ENCODE measurements at regions not wholly inside any gene's neighbourhood (a gene's known extent, or its start where the extent isn't known, plus 50 kb on each side); places are given as distances from the start of the nearest gene placed in this dataset.

DNA sequence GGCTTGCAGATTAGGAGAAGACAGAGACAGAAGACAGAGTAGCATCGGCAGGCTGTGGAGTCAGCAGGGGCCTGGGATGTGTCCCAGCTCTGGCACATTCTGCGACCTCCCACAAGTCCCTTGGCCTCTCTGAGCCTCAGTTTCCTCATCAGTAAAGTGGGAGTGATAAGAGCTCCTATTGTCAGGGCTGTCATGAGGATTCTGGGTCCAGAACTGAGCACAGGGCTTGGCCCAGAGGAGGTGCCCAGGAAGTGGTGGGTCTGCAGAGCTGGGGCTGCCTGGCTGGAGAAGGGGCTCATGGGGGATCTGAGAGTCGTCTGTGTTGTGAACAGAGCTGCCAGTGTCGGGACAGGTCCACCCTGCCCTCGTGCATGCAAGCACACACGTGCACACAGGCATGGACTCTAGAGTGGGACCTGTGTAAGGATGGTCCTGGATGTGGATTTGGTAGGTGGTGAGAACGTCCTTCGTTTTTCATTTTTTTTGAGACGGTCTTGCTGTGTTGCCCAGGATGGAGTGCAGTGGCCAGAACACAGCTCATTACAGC, 262.9 kb downstream of the PTPRU start:
- H3K9me3 ChIP-seq, result peaks cover 0 to 29% (median 7%) of the 10 kb centered on the region in 11 donors
- H3K4me3 ChIP-seq, result no peak overlapping the region
- peaks cover 0 to 49% (median 38%) of the 10 kb centered on the region in 7 donors for H3K27me3 ChIP-seq
- H3K4me1 ChIP-seq, result peaks cover 0 to 6% (median 0%) of the 10 kb centered on the region in 9 donors
- WGBS, 2 donors, result 71 to 82% methylated on average over 9 of the region's 9 CpGs
- H3K27ac ChIP-seq, result no peak overlapping the region
- DNase-seq (no peak), ATAC-seq (no peak)
- no peaks in the 10 kb centered on the region for H3K36me3 ChIP-seq
- intact Hi-C loops (cut with DNase I), result no loop called here
- TF ChIP-seq, protein P1, sequence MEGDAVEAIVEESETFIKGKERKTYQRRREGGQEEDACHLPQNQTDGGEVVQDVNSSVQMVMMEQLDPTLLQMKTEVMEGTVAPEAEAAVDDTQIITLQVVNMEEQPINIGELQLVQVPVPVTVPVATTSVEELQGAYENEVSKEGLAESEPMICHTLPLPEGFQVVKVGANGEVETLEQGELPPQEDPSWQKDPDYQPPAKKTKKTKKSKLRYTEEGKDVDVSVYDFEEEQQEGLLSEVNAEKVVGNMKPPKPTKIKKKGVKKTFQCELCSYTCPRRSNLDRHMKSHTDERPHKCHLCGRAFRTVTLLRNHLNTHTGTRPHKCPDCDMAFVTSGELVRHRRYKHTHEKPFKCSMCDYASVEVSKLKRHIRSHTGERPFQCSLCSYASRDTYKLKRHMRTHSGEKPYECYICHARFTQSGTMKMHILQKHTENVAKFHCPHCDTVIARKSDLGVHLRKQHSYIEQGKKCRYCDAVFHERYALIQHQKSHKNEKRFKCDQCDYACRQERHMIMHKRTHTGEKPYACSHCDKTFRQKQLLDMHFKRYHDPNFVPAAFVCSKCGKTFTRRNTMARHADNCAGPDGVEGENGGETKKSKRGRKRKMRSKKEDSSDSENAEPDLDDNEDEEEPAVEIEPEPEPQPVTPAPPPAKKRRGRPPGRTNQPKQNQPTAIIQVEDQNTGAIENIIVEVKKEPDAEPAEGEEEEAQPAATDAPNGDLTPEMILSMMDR (IDR thresholded peaks at IDR 0.05), result no peak

DNA sequence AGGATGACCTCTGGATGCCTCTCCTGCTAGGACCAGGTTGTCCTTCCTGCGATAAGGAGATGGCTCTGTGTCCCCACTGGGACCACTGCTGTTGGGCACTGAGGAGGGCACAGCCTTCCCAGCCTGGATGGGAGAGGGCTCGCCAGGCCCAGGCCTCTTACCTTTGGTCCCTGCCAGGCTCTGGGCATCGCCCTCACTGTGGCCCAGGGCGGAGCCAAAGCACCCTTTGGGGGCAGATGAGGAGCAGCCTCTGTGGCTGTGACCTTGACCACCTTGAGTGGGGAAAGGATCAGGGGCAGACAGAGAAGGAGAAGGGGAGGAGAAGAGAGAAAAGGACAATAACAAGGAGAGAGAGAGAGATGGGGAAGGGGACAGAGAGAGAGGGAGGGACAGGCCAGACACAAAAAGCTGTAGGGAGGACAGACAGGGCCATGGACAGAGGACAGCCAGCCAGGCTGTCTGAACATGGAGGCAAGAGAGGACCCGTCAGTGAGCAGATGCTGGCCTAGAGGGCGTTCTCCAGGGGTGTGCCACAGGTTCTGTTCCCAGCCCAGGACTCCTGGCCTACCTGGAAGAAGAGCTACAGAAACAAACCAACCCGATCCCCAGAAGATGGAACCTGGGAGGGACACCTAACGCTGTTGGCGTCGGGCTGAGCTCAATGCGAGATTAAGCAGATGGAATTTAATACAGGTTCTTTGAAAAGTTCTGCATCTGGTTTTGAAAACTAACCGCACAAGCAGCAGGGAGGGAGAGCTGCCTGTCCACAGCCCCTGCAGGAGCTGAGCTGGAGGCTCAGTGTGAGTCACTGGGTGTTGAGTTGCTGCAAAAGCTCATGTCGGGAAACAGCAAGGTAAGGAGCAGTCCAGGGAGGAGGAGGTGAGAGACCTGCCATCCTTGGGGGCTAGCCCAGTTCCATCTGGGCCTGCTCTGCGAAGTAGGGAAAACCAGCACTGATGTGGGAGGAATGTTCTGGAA, 262.1 kb downstream of the PTPRU start:
- intact Hi-C loops (cut with DNase I), result no loop called here

DNA sequence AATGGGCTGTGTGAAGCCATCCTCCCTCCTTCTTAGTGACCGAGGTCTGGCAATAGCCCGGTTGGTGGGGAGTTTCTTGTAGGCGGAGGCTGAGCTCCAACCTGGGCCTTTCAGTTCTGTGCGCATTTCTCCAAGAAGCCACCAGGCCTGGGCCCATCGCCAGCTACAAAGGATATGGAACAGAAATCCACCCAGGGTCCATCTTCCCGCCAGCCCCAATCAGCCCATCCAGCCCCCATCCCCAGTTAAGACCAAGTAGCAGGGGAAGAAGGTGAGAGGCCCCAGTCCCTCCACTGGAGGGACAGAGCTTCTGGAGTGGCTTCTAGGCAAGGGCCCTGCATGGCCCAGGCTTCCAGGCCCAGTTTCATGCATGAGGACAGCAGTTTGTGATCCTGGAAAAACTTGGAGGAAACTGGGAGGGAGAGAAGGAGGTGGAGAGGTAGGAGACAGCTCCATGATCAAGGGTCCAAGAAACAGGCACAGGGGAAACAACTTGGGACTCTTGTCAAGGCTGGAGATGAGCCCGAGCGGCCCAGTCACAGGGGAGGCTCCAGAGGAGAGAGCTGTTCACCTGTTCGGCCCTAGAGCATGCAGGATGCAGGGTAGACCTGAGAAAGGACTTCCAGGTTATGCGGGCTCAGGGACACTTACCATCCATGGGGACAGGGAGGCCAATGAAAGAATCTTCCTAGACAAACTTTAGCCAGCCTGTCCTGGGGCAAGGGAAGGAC, 261.2 kb downstream of the PTPRU start:
- peaks cover 0 to 31% (median 7%) of the 10 kb centered on the region in 11 donors for H3K9me3 ChIP-seq
- intact Hi-C loops (cut with DNase I), result no loop called here
- no peak overlapping the region for H3K4me3 ChIP-seq
- TF ChIP-seq, protein P1 (IDR thresholded peaks at IDR 0.05), result no peak
- peaks cover 0 to 49% (median 37%) of the 10 kb centered on the region in 7 donors for H3K27me3 ChIP-seq
- DNase-seq, result no peak
- no peaks in the 10 kb centered on the region for H3K4me1 ChIP-seq
- H3K27ac ChIP-seq, result no peak overlapping the region
- H3K36me3 ChIP-seq, result no peaks in the 10 kb centered on the region
- WGBS, 2 donors, result 86 to 87% methylated on average over 10 of the region's 10 CpGs
- ATAC-seq, result no peak

More for the DNA sequence above, 262.1 kb downstream of the PTPRU start:
- Histone ChIP-seq H3K9me3 (peaks cover 0 to 31% (median 7%) of the 10 kb centered on the region in 11 donors), H3K36me3 (no peaks in the 10 kb centered on the region), H3K4me3 (no peak overlapping the region), H3K27ac (no peak overlapping the region), H3K4me1 (no peaks in the 10 kb centered on the region), H3K27me3 (peaks cover 0 to 49% (median 37%) of the 10 kb centered on the region in 7 donors)
- TF ChIP-seq, protein P1 (IDR thresholded peaks at IDR 0.05), result no peak
- ATAC-seq (no peak), DNase-seq (no peak)
- WGBS, 2 donors, result 71 to 77% methylated on average over 14 of the region's 14 CpGs

DNA sequence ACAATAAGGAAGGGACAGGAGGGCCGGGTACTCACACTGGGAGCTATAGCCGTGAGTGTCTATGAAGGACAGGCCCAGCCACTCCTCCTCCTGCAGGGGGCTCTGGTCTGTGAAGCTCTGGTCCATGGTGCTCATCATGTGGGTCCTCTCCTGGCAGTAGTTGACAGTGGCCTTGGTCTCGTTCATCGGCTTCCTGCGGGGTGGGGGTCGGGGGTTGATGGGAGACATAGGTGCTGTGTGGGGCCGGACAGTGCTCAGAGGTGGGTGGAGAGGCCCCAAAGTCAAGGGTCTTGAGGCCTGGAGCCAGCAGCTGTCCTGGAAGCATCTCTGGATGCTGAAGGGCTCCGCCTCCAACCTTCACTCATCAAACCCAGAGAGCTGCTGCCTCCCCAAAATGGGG, 260.4 kb downstream of the PTPRU start:
- H3K27me3 ChIP-seq, result peaks cover 0 to 49% (median 37%) of the 10 kb centered on the region in 7 donors
- WGBS, 2 donors, result 86 to 89% methylated on average over 8 of the region's 8 CpGs
- no peaks in the 10 kb centered on the region for H3K4me1 ChIP-seq
- H3K4me3 ChIP-seq, result no peak overlapping the region
- DNase-seq (no peak), ATAC-seq (no peak)
- H3K36me3 ChIP-seq, result no peaks in the 10 kb centered on the region
- intact Hi-C loops (cut with DNase I), result no loop called here
- TF ChIP-seq, protein P1 (IDR thresholded peaks at IDR 0.05), result no peak
- no peak overlapping the region for H3K27ac ChIP-seq
- peaks cover 0 to 31% (median 7%) of the 10 kb centered on the region in 11 donors for H3K9me3 ChIP-seq

Measured in heart right ventricle (tissue), 16 donors.